MM.1S (cell line): ENCODE measurements at regions not wholly inside any gene's neighbourhood (a gene's known extent, or its start where the extent isn't known, plus 50 kb on each side); places are given as distances from the start of the nearest gene placed in this dataset.

Source experiments
- CTCF ChIP-seq: fragments of 300-600 bp; sonication (generic); IDR thresholded peaks from 2 replicates; pipeline ENCODE4 v1.5.1; 2016; ENCODE audit warnings: antibody characterized with exemption, low read length, mixed read lengths
- EZH2 ChIP-seq: fragments of 300-600 bp; sonication (generic); optimal IDR thresholded peaks from 2 replicates; pipeline ENCODE3; 2017; ENCODE audit warnings: low read depth, mild to moderate bottlenecking, antibody characterized with exemption, low read length, mixed read lengths
- EZH2phosphoT487 ChIP-seq: fragments of 300-600 bp; sonication (generic); IDR thresholded peaks from 2 replicates; pipeline ENCODE4 v1.6.1; 2018; ENCODE audit warnings: antibody characterized with exemption, low read length

- TF ChIP-seq EZH2 (no peak), CTCF (no peak), EZH2phosphoT487 (no peak)
Measured at GRCh38 chr11:131195661-131196517, 174.5 kb upstream of the NTM start.
